ENCODE measurements at regions not wholly inside any gene's neighbourhood (a gene's known extent, or its start where the extent isn't known, plus 50 kb on each side); places are given as distances from the start of the nearest gene placed in this dataset.

- ATAC-seq (ENCODE audit: poor library complexity) (no peak), DNase-seq (no peak)
- ChIA-PET POLR2A (no interaction called here), CTCF (no interaction called here)
- peaks cover 2% of the 10 kb centered on the region for H3K9me3 Mint-ChIP-seq
- H3K27ac Mint-ChIP-seq, result no peak overlapping the region
- no peaks in the 10 kb centered on the region for H3K27me3 Mint-ChIP-seq
- Histone ChIP-seq H3K4me3 (ENCODE audit: low read length) (no peak overlapping the region), H3K27ac (ENCODE audit: low read depth in 1 of 2, low read length in 2 of 2) (no peak overlapping the region), H3K36me3 (ENCODE audit: insufficient read depth, low read length) (no peaks in the 10 kb centered on the region), H3K4me1 (ENCODE audit: insufficient read depth, low read length) (no peaks in the 10 kb centered on the region), H3K27me3 (ENCODE audit: control insufficient read depth in 1 of 2, insufficient read depth in 2 of 2, low read length in 2 of 2) (no peaks in the 10 kb centered on the region), H3K9me3 (ENCODE audit: control insufficient read depth in 1 of 2, insufficient read depth in 1 of 2, low read length in 2 of 2) (no peaks in the 10 kb centered on the region)
- TF ChIP-seq CTCF (IDR thresholded peaks at IDR 0.05), result no peak
- no peaks in the 10 kb centered on the region for H3K4me1 Mint-ChIP-seq (ENCODE audit: low read depth)
- no peaks in the 10 kb centered on the region for H3K36me3 Mint-ChIP-seq (ENCODE audit: low read depth)
- no peak overlapping the region for H3K4me3 Mint-ChIP-seq
- intact Hi-C loops (cut with DNase I, micrococcal nuclease), result no loop called here
Observed at GRCh38 chr2:149826471-149827125, 239.0 kb upstream of the MMADHC start.

GRCh38 chr2:149825473-149825872 is 237.9 kb upstream of the MMADHC start:
- ChIA-PET POLR2A (no interaction called here), CTCF (no interaction called here)
- Histone ChIP-seq H3K4me1 (ENCODE audit: insufficient read depth, low read length) (no peaks in the 10 kb centered on the region), H3K27ac (ENCODE audit: low read depth in 1 of 2, low read length in 2 of 2) (no peak overlapping the region), H3K27me3 (ENCODE audit: control insufficient read depth in 1 of 2, insufficient read depth in 2 of 2, low read length in 2 of 2) (no peaks in the 10 kb centered on the region), H3K36me3 (ENCODE audit: insufficient read depth, low read length) (no peaks in the 10 kb centered on the region), H3K4me3 (ENCODE audit: low read length) (no peak overlapping the region), H3K9me3 (ENCODE audit: control insufficient read depth in 1 of 2, insufficient read depth in 1 of 2, low read length in 2 of 2) (no peaks in the 10 kb centered on the region)
- no peak for TF ChIP-seq CTCF (IDR thresholded peaks at IDR 0.05)
- Mint-ChIP-seq H3K27me3 (no peaks in the 10 kb centered on the region), H3K4me3 (no peak overlapping the region), H3K9me3 (peaks cover 2% of the 10 kb centered on the region), H3K27ac (no peak overlapping the region), H3K36me3 (ENCODE audit: low read depth) (no peaks in the 10 kb centered on the region), H3K4me1 (ENCODE audit: low read depth) (no peaks in the 10 kb centered on the region)
- ATAC-seq (ENCODE audit: poor library complexity) (no peak), DNase-seq (no peak)
- intact Hi-C loops (cut with DNase I, micrococcal nuclease), result no loop called here

- Mint-ChIP-seq H3K36me3 (ENCODE audit: low read depth) (no peaks in the 10 kb centered on the region), H3K27me3 (no peaks in the 10 kb centered on the region), H3K9me3 (peaks cover 2% of the 10 kb centered on the region), H3K4me1 (ENCODE audit: low read depth) (no peaks in the 10 kb centered on the region), H3K27ac (no peak overlapping the region), H3K4me3 (no peak overlapping the region)
- intact Hi-C loops (cut with DNase I, micrococcal nuclease), result no loop called here
- ATAC-seq (ENCODE audit: poor library complexity), result no peak
- no peaks in the 10 kb centered on the region for H3K36me3 ChIP-seq (ENCODE audit: insufficient read depth, low read length)
- H3K27ac ChIP-seq (ENCODE audit: low read depth in 1 of 2, low read length in 2 of 2), result no peak overlapping the region
- H3K4me3 ChIP-seq (ENCODE audit: low read length), result no peak overlapping the region
- POLR2A ChIA-PET, result no interaction called here
- DNase-seq, result no peak
- CTCF ChIA-PET, result no interaction called here
- no peaks in the 10 kb centered on the region for H3K9me3 ChIP-seq (ENCODE audit: control insufficient read depth in 1 of 2, insufficient read depth in 1 of 2, low read length in 2 of 2)
- TF ChIP-seq CTCF (IDR thresholded peaks at IDR 0.05), result no peak
- H3K4me1 ChIP-seq (ENCODE audit: insufficient read depth, low read length), result no peaks in the 10 kb centered on the region
- no peaks in the 10 kb centered on the region for H3K27me3 ChIP-seq (ENCODE audit: control insufficient read depth in 1 of 2, insufficient read depth in 2 of 2, low read length in 2 of 2)
Observed at GRCh38 chr2:149824136-149824535, 236.6 kb upstream of the MMADHC start.

Measured in CD4-positive, alpha-beta T cell (primary cell).